ENCODE measurements at regions not wholly inside any gene's neighbourhood (a gene's known extent, or its start where the extent isn't known, plus 50 kb on each side); places are given as distances from the start of the nearest gene placed in this dataset.

GRCh38 chr18:46401486-46402070 lies 255.4 kb downstream of the LOXHD1 start:
- ChIA-PET POLR2A (no interaction called here), CTCF (no interaction called here)
- Histone ChIP-seq H3K4me3 (no peak overlapping the region), H3K4me2 (no peak overlapping the region), H3K9me3 (no peaks in the 10 kb centered on the region), H3K27ac (no peak overlapping the region), H3K4me1 (no peaks in the 10 kb centered on the region)
- DNase-seq (ENCODE audit: low read depth in 1 of 2, low spot score in 1 of 2) (no peak), FAIRE-seq (no peak), ATAC-seq (no peak)
- TF ChIP-seq SMC3 (IDR thresholded peaks at IDR 0.05) (no peak), RCOR1 (IDR thresholded peaks at IDR 0.05; ENCODE audit: low read depth, low read length) (no peak), ZNF302 (CRISPR knock-in tag; IDR thresholded peaks at IDR 0.05) (no peak)
- 66% methylated on average over 7 of the region's 7 CpGs for WGBS (ENCODE audit: missing lambda C conversion rate)

GRCh38 chr18:46402396-46402795 lies 254.6 kb downstream of the LOXHD1 start:
- Histone ChIP-seq H3K4me1 (no peaks in the 10 kb centered on the region), H3K27ac (no peak overlapping the region), H3K4me2 (no peak overlapping the region), H3K4me3 (no peak overlapping the region), H3K9me3 (no peaks in the 10 kb centered on the region)
- FAIRE-seq (no peak), ATAC-seq (no peak), DNase-seq (ENCODE audit: low read depth in 1 of 2, low spot score in 1 of 2) (no peak)
- TF ChIP-seq NFE2L2 (conservative IDR thresholded peaks at IDR 0.05; ENCODE audit: low read length) (no peak), POLR2AphosphoS2 (conservative IDR thresholded peaks at IDR 0.05; ENCODE audit: low read length) (no peak), NR3C1 (IDR thresholded peaks at IDR 0.05) (no peak), TP53 (CRISPR knock-in tag; IDR thresholded peaks at IDR 0.05) (no peak), ESRRA (IDR thresholded peaks at IDR 0.05; ENCODE audit: borderline replicate concordance, low read length) (no peak)
- WGBS (ENCODE audit: missing lambda C conversion rate), result 50% methylated on average over 4 of the region's 4 CpGs
- ChIA-PET CTCF (no interaction called here), POLR2A (no interaction called here)

GRCh38 chr18:46402945-46403344 lies 254.1 kb downstream of the LOXHD1 start:
- DNase-seq (ENCODE audit: low read depth in 1 of 2, low spot score in 1 of 2), result no peak
- no peak overlapping the region for H3K27ac ChIP-seq
- WGBS (ENCODE audit: missing lambda C conversion rate), result 30% methylated on average over 4 of the region's 4 CpGs
- ChIA-PET CTCF (no interaction called here), POLR2A (no interaction called here)
- H3K4me1 ChIP-seq, result no peaks in the 10 kb centered on the region
- no peak overlapping the region for H3K4me2 ChIP-seq
- FAIRE-seq, result no peak
- ATAC-seq, result no peak
- no peak overlapping the region for H3K4me3 ChIP-seq
- TF ChIP-seq ZNF302 (CRISPR knock-in tag; IDR thresholded peaks at IDR 0.05) (no peak), BHLHE40 (IDR thresholded peaks at IDR 0.05; ENCODE audit: low read depth, low read length) (no peak), CHD4 (IDR thresholded peaks at IDR 0.05; ENCODE audit: borderline replicate concordance) (no peak), MYC (IDR thresholded peaks at IDR 0.05; ENCODE audit: borderline replicate concordance, low read length) (no peak), EHMT2 (IDR thresholded peaks at IDR 0.05; ENCODE audit: low read depth) (no peak), RNF2 (IDR thresholded peaks at IDR 0.05; ENCODE audit: borderline replicate concordance, low read depth) (no peak), JUN (IDR thresholded peaks at IDR 0.05) (no peak), MAX (IDR thresholded peaks at IDR 0.05) (no peak), FOXS1 (CRISPR knock-in tag; IDR thresholded peaks at IDR 0.05) (no peak), FOSL2 (IDR thresholded peaks at IDR 0.05) (no peak), FOSL2 (CRISPR knock-in tag; IDR thresholded peaks at IDR 0.05) (no peak), FOSB (CRISPR knock-in tag; IDR thresholded peaks at IDR 0.05) (no peak), REST (IDR thresholded peaks at IDR 0.05) (no peak), HOXA7 (CRISPR knock-in tag; IDR thresholded peaks at IDR 0.05) (no peak)
- H3K9me3 ChIP-seq, result no peaks in the 10 kb centered on the region

Measured in A549 (cell line).